ENCODE measurements at regions not wholly inside any gene's neighbourhood (a gene's known extent, or its start where the extent isn't known, plus 50 kb on each side); places are given as distances from the start of the nearest gene placed in this dataset.

DNA sequence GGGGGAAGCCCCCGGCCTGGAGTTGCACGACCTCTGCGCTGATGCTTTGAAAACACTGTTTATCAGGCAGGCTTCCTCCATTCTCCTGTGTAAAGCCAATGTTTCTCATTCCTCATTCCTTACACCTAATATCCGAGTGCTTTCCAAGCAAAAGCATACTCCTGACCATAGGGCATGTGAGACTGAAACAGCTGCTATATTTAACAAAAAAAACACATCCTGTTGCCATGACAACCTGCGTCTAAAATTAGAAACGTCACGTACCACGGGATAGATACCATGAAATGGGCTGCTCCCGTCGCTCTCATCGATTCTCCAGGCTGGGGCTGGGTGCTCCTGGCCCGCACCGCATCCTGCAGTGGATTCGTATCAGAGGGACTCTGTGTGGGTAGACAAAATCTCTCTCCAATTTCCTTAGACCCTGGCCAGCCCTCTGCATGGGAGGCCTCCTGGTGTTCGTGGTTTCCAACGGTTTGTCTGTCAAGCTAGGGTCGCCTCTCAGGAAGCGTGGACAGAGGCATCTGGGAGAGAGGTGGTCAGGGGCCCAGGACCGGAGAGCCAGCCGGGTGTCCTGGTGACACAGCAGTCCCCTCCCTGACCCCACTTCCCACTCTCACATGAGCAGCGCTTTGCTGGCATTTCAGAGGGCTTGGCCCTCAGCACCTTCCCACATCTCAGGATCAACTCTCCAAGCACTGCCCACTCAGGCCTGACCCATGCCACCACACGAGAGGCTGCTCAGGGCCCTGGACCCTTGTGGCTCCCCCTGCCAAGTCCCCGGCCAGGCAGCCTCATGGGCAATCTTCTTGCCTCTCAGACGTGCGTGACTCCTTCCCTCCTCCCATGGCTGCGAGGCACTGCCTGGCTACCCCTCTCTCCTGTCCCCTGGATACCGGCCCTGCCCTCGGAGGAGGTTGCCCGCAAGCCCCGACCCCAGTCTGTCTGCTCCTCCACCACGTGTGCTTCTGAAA lies 268.1 kb downstream of the NDUFA10 start:
- DNase-seq = peak; percentile 78

- no peak for DNase-seq
Measured at GRCh38 chr2:239756031-239756789, 268.9 kb downstream of the NDUFA10 start.

DNA sequence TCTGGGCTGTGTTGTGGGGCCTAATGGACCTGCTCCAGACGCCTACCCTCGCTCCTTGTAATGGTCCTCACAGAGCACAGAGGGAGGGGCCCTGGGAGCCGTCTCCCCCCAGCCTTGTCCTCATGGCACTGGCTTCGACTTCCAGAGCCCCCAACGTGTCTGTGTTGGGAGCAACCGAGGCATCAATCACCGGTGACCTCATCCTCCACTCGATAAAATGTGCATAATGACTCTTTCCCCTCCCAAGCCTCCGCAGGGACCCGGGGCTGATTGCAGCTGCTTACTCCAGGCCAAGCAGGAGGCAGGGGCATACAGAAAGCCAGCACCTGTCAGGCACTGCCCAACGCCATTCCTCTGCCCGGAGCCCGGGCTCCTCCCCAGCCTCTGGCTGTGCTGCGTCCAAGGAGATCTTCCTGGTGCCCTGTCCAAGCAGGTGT lies 271.7 kb downstream of the NDUFA10 start:
- no peak for DNase-seq

DNA sequence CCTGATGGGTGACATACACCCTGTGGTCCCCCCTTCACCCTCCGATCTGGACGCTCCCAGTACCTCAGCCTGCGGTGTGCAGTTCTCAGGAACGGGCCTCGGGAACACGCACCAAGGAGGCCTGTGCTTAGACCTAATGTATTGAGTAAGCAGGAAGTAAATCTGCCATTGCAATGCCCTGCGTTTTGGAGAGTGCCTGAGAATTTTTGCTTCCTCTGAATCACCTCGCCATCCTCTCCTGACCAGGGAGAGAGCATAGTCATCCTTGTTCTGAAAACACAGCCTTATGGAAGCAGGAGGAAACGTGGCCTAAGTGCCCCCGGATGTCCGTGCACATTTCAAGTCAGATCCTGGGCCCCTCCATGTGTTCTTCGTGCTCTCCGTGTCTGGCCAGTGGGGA lies 272.2 kb downstream of the NDUFA10 start:
- no peak for DNase-seq

GRCh38 chr2:239751679-239752355 lies 273.3 kb downstream of the NDUFA10 start:
- DNase-seq = peak; percentile 67

DNA sequence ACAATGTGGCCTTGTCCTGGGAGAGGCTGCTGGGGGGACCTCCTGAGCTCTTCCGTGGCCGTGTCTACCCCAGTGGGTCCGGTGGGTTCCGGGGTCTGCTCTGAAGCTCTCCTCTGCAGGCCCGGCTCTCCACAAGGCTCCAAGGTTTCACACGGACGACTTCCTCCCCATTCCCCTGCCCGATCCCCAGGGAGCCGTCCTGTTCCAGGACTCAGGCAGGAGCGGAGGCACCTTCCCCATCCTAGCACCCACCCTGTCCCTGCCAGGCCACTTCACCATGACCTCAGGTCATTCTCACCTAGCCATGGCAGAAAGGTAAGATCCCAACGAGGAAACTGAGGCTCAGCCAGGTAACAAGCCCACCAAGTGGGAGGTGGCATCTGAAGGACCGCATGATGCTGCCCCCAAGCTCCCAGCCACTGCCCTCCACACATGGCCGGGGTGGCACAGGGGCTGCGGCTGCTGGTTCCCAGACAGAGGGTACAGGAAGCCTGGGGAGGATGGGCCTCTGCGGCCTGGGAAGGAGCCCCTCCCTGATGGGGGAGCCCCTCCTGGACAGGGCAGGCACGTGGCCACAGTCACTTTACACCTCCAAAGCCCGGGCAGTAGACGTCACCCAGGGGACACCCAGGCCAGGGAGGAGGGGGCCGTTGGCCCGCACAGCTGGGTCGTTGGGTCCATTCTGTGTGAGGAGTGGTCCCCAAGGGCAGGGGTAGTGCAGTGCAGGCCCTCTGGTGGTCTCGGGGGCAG lies 274.0 kb downstream of the NDUFA10 start:
- DNase-seq = no peak

DNA sequence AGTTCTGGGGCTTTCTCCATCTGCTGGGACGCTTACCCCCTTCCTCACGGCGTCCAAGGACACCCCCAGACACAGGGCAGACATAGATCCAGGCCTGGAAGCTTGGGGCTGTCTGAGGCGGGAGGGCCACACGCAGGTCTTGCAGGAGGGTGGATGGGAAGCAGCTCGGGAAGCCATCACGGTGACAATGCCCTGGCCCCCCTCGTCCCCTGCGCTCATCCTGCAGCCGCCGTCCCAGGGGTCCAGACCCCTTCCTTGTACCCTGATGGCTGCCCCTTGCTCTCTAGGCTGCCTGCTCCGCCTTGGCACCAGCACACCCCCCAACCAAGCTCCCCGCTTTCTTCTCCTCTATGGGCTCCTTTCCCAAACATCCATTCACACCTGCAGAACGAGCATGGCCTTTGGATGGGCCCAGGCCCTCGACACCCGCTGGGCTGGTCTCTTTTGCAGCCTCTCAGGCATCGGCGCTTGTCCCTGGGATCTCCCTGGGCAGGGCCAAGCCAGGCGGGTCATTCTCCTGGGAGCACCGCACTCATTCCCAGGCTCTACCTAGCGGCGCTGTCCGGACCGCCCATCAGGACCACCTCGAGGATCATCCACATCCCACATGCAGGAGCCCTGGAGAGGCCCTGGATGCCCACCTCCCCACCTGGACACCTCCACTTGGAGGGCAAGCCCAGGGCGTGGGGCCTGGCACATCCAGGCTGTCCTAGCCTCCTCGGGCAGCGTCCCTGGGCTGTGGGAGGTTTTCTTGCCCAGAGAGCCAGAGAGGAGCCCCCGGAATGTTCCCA lies 274.9 kb downstream of the NDUFA10 start:
- no peak for DNase-seq

DNA sequence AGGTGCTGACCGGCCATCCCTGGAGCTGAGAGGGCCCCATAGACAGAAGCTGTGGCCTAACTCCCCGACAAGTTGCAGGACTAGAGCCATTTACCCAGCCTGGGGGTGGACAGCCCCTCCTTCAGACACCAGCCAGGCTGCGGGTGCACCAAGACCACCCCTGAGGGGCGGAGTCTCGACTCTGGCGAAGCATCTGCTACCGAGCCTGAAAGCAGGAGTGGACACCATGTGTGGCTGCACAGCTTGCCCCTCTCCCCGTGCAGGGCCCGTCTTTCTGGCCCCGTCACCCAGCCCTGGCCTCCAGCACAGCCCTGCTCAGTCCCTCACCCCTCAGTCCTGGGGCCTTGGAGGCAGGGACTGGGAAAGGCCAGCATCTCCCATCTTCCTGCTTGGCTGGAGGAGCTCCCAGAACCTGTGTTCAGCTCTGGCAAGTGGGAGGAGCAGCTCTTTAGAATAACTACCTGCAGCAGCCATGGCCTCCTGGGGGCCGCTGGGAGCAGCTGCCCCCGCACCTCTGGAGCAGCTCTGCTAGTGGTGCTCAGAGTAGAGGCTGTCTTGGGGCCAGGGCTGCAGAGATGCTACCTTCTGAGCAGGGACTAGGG lies 275.8 kb downstream of the NDUFA10 start:
- DNase-seq = no peak

DNA sequence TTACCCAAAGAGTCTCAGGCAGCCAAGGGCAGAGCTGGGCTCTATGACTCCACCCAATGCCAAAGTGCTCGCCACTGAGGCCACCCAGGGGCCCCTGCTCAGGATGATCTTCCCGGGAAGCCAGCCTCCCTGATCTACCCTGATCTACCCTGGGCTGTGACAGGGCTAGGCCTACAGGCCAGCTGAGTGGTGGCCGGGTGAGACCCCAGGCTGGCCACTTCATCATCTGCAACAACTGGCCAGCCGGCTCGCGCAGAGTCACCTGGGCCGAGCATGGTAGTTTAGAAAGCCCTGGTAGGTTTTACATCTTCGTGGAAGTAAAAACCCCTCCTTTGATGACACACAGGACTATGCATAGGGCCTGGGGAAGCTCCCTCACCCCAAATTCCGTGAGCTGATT lies 276.3 kb downstream of the NDUFA10 start:
- DNase-seq = no peak

DNA sequence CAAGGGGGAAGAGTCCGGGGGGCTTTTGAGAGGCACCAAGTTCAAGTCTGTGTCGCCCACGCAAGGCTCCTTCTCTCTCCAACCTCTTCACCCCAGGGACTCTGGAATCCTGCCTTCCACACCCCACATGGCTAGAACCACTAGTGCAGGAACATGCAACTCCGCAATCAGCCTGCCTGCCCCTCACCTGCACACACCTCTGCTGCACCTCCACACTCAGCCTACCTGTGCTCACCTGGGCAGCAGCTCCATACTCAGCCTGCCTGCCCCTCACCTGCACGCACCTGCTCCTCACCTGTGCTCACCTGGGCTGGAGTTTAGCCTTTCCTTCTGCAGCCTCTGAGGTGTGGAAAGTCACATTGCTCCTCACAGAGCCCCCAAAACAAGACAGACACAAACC lies 277.4 kb downstream of the NDUFA10 start:
- DNase-seq = no peak

GRCh38 chr2:239747274-239747673 lies 277.9 kb downstream of the NDUFA10 start:
- DNase-seq = no peak

- no peak for DNase-seq
Measured at GRCh38 chr2:239746559-239747246, 278.4 kb downstream of the NDUFA10 start.

DNA sequence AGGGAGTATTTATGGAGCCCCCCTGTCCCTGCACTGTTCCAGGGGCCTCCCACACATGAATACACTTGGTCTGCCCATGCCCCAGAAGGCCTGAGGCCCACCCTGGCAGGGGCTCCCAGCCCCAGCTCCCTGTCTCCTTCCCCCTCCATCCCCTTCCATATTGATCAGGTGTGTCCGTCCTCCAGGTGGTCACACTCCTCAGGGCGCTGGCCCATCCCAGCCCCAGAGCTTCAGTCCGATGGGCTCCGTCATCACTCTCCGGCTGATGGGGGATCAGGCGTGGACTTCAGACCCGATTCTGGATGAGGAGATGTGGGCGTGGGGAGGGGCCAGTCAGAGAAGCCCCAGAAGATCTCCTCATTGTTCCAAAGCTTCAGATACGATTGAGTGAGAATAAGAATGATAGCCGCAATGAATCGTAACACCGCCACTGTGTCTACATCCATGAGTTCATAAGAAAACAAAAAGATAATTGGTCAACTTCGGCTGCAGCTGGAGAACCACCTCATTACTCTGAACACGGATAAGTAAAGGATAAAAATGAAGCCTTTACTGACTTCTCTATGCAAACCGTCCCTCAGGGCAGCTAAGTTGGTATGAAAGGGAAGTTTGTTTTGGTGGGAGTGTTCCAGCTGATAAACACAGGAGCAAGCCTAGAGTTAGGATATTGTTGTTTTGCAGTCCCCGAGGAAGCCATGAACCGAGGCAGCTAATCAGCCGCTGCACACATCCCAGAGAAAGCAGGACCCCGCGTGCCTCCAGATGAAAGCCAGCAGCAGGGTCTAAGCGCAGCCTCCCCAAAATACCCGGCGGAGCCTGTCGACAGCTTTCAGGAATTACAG lies 279.5 kb downstream of the NDUFA10 start:
- no peak for DNase-seq

- DNase-seq = no peak
Measured at GRCh38 chr2:239744706-239745340, 280.3 kb downstream of the NDUFA10 start.

- DNase-seq = no peak
Measured at GRCh38 chr2:239743206-239743605, 281.9 kb downstream of the NDUFA10 start.

DNA sequence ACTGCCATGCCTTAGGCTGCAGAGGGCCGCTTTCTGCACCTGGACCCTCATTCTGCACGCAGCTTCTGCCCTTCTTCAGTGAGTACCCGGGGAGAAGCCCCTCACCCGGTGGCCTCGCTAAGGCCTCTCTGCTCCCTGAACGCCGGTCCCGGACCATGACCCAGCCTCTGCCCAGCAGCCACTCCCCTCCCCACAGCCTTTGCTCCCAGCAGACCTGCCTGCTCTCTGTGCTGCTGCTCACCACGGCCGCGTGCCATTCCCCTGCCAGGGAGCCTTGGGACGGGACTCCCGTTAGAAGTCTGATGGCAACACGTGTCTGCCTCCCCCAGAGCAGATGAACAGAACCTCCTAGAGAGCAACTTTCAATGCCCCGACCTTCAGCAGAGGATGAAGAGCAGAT lies 282.8 kb downstream of the NDUFA10 start:
- no peak for DNase-seq

DNA sequence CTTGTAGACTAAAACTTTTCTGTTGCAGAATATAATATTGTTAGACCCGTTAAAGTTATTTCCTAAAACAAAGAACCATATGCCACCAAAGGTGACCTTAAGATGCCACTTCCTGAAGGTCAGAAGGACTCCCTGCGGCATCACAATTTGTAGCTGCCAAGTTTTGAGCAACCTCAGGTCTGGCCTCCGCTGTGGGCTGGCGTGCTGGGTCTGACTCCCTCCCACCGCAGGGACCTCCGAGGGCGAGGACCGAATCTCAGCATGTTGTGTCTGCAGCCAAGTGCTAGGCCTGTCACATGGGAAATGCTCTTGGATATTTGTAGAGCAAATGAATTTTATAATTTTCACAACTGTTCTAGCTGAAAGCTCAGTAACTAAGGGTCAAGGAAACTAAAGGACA lies 285.9 kb downstream of the NDUFA10 start:
- no peak for DNase-seq

DNA sequence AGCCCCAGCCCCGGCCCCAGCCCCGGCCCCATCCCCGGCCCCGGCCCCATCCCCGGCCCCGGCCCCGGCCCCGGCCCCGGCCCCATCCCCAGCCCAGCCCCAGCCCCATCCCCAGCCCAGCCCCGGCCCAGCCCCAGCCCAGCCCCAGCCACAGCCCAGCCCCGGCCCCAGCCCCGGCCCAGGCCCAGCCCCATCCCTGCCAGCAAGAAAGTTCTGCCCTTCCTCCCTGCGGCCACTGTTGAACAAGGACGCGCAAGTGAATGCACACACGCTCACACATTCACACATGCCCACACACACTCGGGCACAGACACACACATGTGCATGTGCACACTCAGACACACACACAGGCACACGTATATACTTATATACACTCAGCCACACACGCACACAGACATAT lies 287.0 kb downstream of the NDUFA10 start:
- no peak for DNase-seq

GRCh38 chr2:239737144-239737463 lies 288.0 kb downstream of the NDUFA10 start:
- DNase-seq = no peak
